Spinal cord (tissue), 9 donors: ENCODE measurements at regions not wholly inside any gene's neighbourhood (a gene's known extent, or its start where the extent isn't known, plus 50 kb on each side); places are given as distances from the start of the nearest gene placed in this dataset.

Source experiments
- DNase-seq, 6 donors: peaks; one replicate each; pipeline versions ENCODE4 v3.0.0 to v3.0.0-alpha.2; 2013 to 2015; ENCODE audit warnings: low spot score in 6 of 6, low read depth in 4 of 6
- H3K27ac ChIP-seq: one replicate; pipeline ENCODE4 v1.5.1; 2013; ENCODE audit warnings: low read depth, low read length, control low read depth
- H3K27me3 ChIP-seq: one replicate; pipeline ENCODE4 v1.6.1; 2013; ENCODE audit warnings: low read length; ENCODE audit not compliant: control insufficient read depth, insufficient read depth
- H3K36me3 ChIP-seq: one replicate; pipeline ENCODE4 v1.6.1; 2013; ENCODE audit warnings: low read length; ENCODE audit not compliant: control insufficient read depth, insufficient read depth
- H3K4me1 ChIP-seq: one replicate; pipeline ENCODE4 v1.6.1; 2013; ENCODE audit warnings: low read length; ENCODE audit not compliant: control insufficient read depth, insufficient read depth
- H3K4me3 ChIP-seq: one replicate; pipeline ENCODE4 v1.5.1; 2013; ENCODE audit warnings: low read depth, low read length, control low read depth
- H3K9me3 ChIP-seq: one replicate; pipeline ENCODE4 v1.6.1; 2013; ENCODE audit warnings: low read length; ENCODE audit not compliant: control insufficient read depth, insufficient read depth
- WGBS: methylation state at CpG from one replicate; pipeline ENCODE4 v1.1.5; 2013; ENCODE audit warnings: missing lambda C conversion rate; ENCODE audit not compliant: insufficient coverage; 5-methylcytosine and 5-hydroxymethylcytosine counted together
- donor health status: healthy.

DNA sequence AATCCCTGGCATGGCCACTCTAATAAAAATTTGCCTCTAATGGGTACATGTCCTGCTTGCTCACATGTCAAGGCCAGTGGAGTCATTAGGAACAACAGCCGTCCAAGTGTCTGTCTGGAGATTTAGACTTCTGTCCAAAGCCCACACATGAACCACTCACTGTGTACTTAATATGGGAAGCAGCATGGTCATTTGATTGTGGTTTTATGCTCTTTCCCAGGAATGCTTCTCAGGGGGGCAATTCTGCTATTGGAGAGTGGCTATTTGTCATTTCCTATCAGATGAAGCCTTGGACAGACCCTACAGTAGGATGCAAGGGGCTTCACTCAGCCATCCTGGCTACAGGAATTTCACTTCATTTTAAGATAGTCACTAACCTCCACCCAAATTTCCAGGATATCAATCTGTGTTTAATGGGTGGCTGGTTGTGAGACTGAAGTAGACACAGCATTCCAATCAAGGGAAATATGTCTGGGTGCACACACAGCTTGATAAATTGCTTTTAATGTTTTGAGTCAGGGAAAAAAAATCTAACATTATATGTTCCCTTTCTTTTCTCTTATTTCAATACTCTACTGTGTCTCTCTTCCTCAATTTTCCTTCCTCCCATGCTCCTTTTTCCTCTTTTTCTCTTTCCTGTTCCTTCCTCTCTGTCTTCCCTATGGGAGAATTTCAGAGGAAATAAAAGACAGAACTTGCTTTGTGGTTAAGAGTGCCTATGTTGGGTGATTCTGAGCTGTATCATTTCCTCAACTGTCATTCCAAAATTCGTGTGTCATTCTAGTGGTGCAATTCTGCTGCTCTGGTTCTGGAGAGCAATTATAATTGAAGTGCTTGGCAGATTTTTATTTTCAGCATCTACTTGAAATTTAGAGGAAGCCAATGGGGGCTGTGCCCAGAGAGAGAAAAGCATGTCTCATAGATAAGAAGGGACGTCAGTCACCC is 320.1 kb downstream of the OSR1 start:
- Histone ChIP-seq H3K4me3 (no peak overlapping the region), H3K27me3 (no peaks in the 10 kb centered on the region), H3K9me3 (no peaks in the 10 kb centered on the region), H3K36me3 (no peaks in the 10 kb centered on the region), H3K4me1 (no peaks in the 10 kb centered on the region), H3K27ac (no peak overlapping the region)
- DNase-seq: peak in 1 of 6 donors; percentile 59
- no CpG with 5 or more reads among the region's 3 CpGs for WGBS

DNA sequence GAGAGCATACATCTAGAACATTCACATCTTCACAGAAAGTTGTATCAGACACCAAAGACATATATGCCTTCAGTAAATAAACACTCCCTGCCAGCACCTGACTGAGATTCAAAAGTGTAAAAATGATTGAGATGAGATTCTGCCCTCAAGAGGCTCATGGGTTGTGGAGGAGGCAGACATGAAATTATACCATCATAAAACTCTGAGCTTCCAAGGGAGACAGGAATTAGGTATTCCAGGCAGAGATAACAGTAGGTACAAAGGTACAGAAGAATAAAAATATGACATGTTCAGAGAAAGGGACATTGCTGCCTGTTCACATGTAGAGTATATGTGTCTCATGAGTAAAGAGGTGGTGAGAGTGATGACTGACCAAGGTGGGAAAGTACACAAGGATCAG is 322.3 kb downstream of the OSR1 start:
- Histone ChIP-seq H3K27ac (no peak overlapping the region), H3K4me1 (no peaks in the 10 kb centered on the region), H3K36me3 (no peaks in the 10 kb centered on the region), H3K27me3 (no peaks in the 10 kb centered on the region), H3K9me3 (no peaks in the 10 kb centered on the region), H3K4me3 (no peak overlapping the region)
- no peak for DNase-seq

DNA sequence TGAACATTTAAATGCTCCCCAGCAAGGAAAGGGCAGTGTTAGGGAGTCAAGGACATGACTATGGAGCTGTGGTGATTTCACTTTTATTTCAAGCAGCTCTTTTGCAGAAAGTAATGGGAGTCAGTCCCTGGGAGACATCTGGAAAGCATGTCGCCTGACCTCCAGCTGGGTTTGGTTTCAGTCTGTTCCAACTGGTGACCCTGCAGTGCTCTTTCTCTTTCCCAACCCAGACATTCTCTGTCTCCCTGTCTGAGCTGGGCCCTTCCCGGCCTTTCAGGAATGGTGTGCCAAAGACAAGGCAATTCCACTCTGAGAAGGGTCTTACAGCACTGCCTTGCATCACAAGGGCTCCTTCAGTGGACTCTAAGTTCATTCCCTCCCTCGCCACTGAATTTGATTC is 323.2 kb downstream of the OSR1 start:
- Histone ChIP-seq H3K9me3 (no peaks in the 10 kb centered on the region), H3K36me3 (no peaks in the 10 kb centered on the region), H3K27ac (no peak overlapping the region), H3K4me1 (no peaks in the 10 kb centered on the region), H3K4me3 (no peak overlapping the region), H3K27me3 (no peaks in the 10 kb centered on the region)
- 85% methylated on average over 2 of the region's 3 CpGs for WGBS
- DNase-seq: no peak

DNA sequence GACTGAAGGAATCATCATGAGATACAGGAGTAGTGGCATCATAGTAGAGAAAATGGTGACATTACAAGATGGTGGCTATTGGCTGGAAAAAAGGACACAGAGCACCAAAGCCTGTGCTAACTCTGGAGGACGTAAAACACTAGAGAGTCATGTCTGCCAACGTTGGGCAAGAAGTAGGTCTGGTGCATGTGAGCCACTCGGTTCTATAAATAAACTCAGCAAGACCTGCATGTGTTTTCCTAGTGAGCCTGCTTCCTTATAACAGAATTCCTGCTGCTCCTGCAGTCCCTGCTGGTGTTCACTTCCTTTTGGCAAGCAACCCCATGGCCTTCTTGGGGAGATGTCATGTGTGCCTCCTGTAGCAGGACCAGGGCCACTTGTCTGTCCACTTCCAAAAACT is 325.2 kb downstream of the OSR1 start:
- Histone ChIP-seq H3K27ac (no peak overlapping the region), H3K4me3 (no peak overlapping the region), H3K4me1 (no peaks in the 10 kb centered on the region), H3K36me3 (no peaks in the 10 kb centered on the region), H3K27me3 (no peaks in the 10 kb centered on the region), H3K9me3 (no peaks in the 10 kb centered on the region)
- WGBS: 85% methylated on average over 3 of the region's 3 CpGs
- no peak for DNase-seq

- Histone ChIP-seq H3K27me3 (no peaks in the 10 kb centered on the region), H3K27ac (no peak overlapping the region), H3K9me3 (no peaks in the 10 kb centered on the region), H3K4me3 (no peak overlapping the region), H3K36me3 (no peaks in the 10 kb centered on the region), H3K4me1 (no peaks in the 10 kb centered on the region)
- DNase-seq: no peak
- no CpG with 5 or more reads among the region's 1 CpG for WGBS
Observed at GRCh38 chr2:19031642-19032041, 326.8 kb downstream of the OSR1 start.

DNA sequence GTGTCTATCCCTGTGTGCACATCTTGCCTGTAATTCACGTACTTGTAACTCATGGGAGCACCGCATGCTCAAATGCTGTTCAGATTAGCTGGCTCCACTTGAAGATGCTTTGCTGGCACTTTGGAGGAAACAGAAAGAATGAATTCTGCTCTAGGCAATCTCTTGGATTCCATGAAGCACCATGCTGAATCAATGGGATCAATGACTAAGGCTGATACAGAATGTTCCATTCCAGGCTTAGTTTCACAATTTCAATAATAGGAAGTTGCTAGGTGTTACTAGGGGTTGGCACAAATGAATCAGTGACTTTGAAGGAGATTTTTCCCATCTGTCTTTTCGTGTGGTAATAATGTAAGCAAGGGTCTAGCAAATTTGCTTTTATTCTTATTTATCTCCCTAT is 328.8 kb downstream of the OSR1 start:
- H3K27ac ChIP-seq: no peak overlapping the region
- 94% methylated on average over 2 of the region's 3 CpGs for WGBS

GRCh38 chr2:19028587-19029375 is 329.6 kb downstream of the OSR1 start:
- Histone ChIP-seq H3K4me1 (no peaks in the 10 kb centered on the region), H3K36me3 (no peaks in the 10 kb centered on the region), H3K27ac (no peak overlapping the region), H3K27me3 (no peaks in the 10 kb centered on the region), H3K4me3 (no peak overlapping the region), H3K9me3 (no peaks in the 10 kb centered on the region)
- WGBS: 68% methylated on average over 4 of the region's 12 CpGs
- DNase-seq: peak in 2 of 6 donors; percentile 37 to 79

More for the DNA sequence above, 328.8 kb downstream of the OSR1 start:
- Histone ChIP-seq H3K9me3 (no peaks in the 10 kb centered on the region), H3K4me1 (no peaks in the 10 kb centered on the region), H3K36me3 (no peaks in the 10 kb centered on the region), H3K4me3 (no peak overlapping the region), H3K27me3 (no peaks in the 10 kb centered on the region)
- DNase-seq: peak in 1 of 6 donors; percentile 10

GRCh38 chr2:19027626-19028025 is 330.8 kb downstream of the OSR1 start:
- no peak for DNase-seq
- Histone ChIP-seq H3K9me3 (no peaks in the 10 kb centered on the region), H3K4me1 (no peaks in the 10 kb centered on the region), H3K4me3 (no peak overlapping the region), H3K27ac (no peak overlapping the region), H3K36me3 (no peaks in the 10 kb centered on the region), H3K27me3 (no peaks in the 10 kb centered on the region)
- 88% methylated on average over 3 of the region's 5 CpGs for WGBS

DNA sequence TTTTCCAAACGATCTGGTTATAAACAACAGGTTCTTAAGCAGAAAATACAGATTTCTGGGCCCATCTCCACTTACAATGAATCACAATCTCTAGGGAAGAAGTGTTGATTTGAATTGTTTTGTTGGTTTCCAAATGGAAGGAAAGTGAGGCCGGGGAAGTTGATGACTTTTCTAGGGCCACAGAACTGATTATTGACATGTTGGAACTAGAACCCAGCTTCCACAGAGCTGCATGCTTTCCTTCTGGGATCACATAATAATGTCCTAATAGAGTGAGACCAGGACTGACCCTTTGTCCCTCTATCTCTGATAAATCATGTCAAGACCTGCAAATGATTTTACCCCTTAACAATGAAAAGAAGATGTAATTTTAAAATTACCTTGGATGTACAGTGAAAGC is 332.2 kb downstream of the OSR1 start:
- Histone ChIP-seq H3K4me3 (no peak overlapping the region), H3K27ac (no peak overlapping the region), H3K9me3 (no peaks in the 10 kb centered on the region), H3K27me3 (no peaks in the 10 kb centered on the region), H3K4me1 (no peaks in the 10 kb centered on the region), H3K36me3 (no peaks in the 10 kb centered on the region)
- no peak for DNase-seq
- no CpG with 5 or more reads among the region's 2 CpGs for WGBS
